NCI-H526 treated with DMSO at 0.1 percent for 48 hours (cell line): ENCODE measurements at regions not wholly inside any gene's neighbourhood (a gene's known extent, or its start where the extent isn't known, plus 50 kb on each side); places are given as distances from the start of the nearest gene placed in this dataset.
"Not testable (repeated sequence)": the region's sequence is repeated elsewhere in the genome, so short reads cannot be mapped to it uniquely, and the experiment has no call there.

Experiments used
- DNase-seq: peaks from one replicate; lab custom pipeline; 2025; lab: John Stamatoyannopoulos, UW

DNA sequence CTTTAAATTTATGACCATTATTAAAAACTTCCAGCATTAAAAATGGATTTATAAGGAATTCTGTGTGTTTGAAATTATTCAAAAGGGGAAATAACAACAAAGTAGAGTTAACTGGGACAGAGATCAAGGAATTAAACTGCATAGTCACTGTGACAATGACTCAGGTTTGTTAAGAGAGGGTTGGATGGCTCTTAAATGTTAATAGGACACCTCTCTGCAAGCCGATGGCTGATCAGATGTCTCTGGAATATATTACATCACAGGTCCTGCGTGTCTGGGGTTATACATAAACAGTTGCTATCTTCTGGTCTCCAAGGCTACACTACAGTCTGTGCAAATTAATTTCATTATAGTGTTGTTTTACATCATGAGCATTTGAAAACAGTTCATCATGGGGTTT is 574.3 kb downstream of the COL12A1 start:
- no peak for DNase-seq

DNA sequence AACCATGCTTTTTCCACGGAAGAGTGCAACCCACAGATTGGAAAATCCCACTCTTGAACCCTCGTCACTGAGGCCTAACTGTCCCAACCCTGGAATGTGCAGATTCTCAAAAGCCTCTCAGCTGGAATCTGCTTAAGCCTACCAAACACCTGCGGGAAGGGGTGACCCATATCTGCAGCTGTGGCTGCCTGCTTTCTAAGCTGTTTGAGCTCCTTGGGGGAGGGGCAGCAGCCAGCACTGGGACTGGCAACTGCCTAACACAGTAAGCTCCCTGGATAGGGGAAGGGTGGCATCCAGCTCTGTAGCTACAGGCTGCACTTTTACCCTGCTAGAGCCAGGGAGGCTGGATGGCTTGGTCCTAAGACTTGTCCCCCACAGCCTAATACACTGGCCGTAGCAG is 579.6 kb downstream of the COL12A1 start:
- no peak for DNase-seq

DNA sequence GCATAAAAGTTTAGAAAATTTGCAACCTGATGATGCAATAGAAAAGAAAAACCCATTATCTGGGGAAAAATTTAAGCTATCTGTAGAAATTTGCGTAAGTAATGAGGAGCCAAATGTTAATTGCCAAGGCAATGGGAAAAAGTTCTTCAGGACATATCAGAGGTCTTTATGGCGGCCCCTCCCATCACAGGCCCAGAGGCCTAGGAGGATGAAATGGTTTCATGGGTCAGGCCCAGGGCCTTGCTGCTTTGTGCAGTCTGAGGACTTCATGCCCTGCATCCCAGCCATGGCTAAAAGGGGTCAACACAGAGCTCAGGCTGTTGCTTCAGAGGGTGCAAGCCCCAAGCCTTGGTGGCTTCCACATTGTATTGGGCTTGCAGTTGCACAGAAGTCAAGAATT is 582.8 kb downstream of the COL12A1 start:
- DNase-seq: no peak

DNA sequence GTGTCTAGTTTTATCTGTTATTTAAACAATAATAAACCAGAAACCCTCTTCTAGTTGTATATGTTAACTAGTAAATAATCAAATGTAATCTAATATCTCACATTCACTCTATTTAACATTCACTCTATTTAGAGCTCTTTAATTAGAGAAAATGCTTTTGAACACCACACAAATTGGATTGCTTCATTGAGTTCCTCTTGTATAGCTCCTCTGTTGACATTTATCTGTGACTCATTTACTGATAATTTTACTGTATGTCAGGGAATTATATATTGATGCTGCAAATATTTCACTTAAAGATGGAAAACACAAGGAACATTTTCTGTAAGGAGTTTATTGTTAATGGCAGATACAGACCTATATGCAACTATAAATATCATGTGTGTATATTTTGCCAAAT is 594.6 kb downstream of the COL12A1 start:
- DNase-seq: no peak

DNA sequence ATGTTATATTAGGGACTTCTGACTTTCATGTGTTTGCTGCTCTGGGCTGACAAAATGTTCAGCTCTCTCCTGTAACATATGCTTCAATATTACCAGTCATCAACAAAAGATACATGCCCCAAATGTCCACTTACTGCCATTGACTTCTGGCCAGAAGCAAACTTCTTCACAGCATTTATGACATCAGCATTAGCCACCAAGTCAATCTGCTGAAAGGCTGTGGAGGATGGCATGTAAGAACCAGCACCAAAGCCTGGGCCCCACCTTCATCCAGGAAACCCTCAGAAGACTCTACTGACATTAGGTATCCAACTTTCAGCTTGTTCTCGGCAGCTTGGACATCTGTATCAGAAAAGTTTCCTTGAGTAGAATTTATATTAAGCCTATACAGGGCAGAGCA is 595.5 kb downstream of the COL12A1 start:
- DNase-seq: no peak

DNA sequence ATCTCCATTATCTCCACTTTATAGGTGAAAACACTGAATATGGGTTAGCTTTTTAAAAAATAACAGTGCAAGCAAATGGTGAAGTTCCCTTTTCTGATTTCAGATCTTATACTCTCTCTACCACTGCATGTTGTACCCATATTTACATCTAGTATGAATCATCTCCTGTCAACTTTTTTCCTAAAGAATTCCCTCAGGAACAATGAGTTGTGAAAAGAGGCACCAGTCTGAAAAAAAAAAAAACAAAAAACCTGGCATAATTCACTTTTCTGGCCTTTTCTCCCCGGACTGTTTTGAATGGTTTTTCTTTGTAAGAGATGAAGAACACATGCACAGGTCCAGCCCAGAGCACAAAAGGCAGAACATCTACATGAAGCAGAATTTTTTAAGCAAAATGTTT is 596.0 kb downstream of the COL12A1 start:
- no peak for DNase-seq

DNA sequence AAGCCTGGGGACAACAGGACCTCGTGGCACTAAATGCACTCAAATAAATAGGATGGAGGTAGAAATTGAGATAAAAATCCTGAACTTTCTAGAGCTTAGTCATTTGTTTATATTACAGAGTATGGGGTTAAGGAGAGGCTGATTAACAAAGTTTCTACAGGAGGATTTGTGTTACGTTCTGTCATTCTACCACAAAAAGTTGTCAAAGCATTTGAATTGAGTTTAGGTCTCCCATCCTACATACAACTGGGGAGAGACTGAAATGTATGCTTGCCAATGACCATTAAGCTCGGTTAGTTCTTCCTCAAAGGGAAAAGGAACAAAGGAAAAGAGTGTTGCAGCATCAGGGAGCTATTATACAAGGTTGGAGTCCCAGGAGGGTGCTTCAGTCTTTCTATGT is 597.9 kb downstream of the COL12A1 start:
- no peak for DNase-seq

DNA sequence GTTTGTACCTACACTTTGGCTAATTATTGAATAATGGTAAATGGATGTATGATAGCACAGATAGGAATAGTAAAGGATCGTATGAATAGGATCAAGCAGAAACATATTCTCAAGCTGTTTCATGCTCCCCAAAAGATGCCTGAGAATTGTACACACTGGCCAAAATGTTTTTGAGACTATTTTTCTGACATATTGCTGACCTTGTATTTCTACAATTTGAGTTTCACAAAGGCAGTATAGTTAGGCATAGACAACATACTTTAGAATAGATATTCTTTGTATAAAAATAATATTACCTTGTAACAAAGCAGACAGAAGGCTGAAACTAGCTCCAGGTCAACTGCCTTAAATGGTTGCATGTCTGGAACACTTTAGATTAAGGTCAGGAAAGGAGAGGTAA is 598.4 kb downstream of the COL12A1 start:
- DNase-seq: no peak

DNA sequence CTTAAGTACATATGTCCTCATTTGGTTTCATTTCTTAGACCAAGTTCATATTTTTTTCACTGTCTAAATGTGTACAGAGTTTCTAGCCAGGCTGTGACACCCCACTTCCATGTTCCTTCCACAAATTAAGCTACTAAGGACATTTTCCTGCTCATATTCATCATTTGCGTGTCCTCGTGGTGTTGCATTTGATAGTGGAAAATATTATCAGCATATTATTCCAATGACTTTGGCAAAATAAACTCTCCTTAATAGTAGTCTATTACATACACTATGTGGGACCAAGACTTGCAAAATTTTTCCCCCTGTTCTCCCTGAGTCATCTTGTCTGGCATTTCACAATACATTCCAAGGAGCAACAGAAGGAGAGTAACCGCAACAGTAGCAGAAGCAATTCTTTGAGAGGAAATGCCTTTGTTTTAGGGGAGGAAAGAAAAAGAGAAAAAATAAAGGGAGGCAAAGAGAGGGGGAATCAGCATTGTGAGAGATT is 599.2 kb downstream of the COL12A1 start:
- DNase-seq: no peak

DNA sequence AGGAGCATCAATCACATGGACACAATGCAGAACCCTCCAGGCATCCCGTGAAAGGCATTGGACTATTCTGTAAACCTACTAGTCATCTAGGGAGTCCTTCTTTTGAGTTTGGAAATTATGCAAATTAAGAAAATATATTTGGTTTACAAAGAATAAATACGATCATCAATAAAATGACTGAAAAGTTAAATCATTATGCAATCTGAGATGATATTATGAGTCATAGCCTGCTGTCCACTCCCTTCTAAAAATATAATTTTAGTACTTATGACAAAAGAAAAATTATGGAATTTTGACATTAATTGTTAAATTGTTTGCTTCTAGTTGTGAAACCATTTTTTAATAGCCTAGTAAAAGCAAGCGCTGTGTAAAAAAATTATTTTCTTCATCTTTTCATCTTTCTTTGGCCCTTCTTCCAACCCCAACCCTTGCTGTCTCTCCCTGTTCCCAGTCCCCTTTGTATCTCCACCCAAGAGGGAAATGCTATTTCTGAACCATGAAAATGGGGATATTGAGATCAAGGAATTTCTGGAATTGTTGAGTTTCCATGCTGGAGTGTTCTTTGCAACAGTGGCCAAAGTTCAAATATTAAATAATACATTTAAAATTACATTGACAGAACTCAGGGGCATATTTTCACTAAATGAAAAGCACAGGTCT is 599.8 kb downstream of the COL12A1 start:
- DNase-seq: no peak

DNA sequence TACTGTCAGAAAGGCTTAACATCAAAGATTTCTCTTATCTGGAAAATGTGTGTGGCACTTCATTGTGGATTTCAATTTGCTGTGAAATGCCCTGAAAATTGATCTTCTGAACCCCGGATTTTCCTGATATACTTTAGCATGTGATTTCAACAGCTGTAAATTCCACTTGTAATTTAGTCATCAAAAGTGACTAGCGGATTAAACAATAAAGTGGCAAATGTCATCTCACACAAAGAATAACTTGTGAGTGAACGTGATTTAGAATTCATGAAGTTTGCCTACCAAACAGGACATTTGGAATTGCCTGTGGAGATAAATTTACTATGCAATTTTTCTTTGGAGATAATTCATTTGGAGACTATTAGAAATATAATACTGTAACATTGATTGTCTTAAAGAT is 601.6 kb downstream of the COL12A1 start:
- no peak for DNase-seq

DNA sequence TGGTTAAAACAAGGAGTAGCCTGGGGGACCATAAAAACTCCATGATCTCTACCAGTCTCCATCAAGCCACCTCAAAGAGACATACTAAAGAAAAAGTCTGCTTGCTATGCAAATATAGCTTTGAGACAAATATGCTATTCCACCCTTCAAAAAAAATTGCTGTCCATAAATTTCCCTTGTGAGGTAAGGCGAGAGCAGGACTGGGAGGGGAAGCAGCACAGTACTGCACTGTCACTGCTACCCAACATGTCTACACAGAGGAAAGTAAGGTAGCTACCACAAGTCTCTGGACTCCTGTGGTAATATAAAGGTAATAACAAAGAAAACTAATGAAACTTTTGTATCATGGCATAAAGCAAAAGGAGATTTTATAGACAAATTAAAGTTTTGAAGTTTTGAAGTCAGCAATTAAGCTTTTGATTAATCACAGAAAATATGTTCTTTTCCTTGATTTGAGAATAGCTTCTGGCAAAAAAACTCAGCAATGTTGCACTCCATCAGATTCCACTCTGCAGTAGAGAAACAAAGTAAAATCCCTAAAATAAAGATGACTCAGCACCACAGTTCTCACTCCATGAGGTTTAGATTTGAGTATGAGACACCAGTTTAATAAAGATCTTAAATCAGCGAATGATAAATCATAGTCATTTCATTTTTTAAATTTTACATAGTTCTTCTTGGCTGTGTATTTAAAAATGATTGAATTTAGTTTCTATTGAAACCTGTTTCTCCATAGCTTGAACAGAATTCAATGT is 602.4 kb downstream of the COL12A1 start:
- peak; percentile 42 for DNase-seq

DNA sequence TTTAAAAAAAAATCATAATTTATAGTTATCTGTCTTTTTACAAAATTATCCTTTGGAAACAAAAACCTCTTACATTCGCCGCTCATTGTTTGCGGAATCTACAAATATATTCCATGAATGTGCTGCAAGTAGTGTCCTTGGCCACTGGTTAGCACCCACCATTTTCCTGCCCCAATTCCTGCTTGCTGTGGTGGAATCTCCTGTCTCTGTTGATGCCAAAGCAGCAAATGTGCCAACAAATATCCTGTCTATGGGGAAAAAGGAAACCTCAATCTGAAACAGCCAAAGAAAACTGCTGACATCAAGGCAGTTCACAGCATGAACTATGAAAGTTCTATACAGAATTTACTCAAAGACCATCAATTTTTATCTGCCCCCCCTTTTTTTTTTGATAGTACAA is 603.6 kb downstream of the COL12A1 start:
- no peak for DNase-seq

DNA sequence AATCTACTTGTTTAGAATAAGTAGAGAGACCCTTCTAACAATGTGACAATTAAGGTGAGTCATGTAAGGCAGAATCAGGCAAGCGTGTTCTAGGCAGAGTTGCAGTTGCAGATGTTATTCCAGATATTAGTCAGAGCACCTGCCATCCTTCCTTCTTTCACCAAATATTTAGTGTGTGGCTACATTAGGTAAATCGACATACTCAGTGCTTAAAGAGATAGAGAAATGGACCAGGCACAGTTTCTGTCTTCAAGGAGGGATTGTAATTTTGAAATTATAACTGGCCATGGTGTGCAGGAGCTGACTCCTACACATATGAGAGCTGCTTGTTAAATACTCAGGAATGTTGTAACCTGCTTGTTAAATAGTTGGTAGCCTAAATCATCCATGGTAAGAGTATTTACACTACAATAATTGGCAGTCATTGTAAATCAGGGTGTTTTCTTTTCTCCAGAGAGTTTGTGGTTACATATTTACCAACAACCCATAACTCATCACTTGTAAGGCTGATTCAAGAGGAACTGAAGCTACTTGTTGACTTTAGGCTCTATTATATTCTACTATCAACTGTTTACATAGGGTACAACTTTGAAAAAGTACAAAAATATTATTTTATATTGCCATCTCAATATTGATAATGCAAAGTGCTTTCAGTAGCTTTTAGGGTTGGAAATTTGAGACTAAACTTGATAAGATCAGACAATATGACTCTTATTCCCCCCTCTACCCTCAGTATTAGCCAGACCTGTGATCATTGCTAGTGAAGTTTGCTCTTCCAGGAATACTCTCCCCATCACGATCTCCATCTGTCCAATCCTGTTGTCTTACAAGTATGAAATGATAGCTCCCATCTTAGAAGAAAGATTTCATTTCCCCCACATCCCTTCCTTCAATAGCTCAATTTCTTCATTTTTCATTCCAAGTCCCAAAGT is 607.1 kb downstream of the COL12A1 start:
- no peak for DNase-seq

DNA sequence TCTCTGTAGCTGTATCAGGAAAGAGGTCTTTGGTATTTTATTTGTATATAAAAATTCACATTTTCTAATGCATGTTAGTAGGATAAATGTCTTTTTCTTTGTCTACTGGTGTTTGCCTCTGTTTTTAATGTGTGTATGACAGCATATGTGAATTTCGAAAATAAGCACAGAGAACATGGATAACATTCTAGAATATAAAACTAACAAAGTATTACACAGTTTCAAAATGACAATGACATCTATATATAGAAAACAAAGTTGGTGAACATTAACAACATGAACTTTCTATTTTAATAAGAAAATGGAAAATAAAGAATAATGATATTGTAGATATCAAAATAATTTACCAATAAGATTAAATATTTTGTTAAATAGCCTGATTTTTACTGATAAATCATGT is 608.0 kb downstream of the COL12A1 start:
- no peak for DNase-seq

DNA sequence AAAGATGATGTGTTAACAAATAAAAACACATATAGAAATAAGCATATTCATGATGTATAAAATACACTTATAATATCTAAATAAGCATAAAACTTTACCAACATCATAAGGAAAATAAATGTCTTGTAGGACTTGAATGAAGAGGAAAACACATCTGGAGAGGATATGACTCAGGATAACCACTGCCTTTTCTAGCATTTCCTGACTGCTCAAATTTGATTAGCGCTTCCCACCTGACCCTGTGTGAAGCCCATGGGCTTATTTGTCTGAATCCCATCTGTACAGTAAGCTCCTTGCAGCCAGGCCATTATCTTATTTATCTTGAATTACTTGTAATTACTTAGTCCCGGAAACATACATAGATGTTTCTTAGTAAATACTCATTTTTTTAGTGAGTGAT is 608.6 kb downstream of the COL12A1 start:
- DNase-seq: no peak

DNA sequence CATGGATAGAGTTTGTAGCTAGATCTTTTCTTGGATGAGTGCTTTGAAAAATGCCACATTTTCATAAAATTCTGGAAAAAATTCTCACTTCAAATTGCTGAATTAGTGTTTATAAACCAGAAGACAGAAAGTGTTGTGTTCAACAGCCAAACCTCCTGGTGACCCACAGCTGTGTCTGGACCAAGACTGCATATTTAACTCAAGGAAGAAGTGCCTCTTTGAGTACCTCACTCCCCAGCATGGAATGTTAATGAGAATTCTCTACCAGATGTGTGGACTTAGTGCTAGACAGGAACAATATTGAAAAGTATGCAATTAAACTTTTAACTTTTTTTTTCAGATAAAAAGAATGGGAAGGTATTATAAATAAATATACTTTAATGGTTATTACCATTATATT is 609.3 kb downstream of the COL12A1 start:
- no peak for DNase-seq

DNA sequence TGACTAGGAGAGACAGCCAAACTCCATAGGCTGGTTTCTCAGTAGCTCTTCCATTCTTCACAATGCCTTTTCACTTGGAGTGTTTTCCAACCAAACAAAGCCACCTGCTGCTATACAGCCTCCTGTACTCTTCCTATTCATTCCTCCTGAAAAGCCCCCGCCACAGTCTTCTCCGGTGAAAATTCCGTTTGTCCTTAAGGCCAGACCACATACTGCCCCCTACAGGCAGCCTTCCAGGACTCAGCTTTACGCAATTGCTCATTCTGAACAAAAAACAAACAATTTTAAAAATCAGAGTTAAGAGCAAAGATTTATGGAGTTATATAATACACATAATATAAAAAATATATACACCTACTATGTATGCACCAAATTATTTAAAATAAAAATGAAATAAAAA is 611.5 kb downstream of the COL12A1 start:
- DNase-seq: not testable (repeated sequence)

DNA sequence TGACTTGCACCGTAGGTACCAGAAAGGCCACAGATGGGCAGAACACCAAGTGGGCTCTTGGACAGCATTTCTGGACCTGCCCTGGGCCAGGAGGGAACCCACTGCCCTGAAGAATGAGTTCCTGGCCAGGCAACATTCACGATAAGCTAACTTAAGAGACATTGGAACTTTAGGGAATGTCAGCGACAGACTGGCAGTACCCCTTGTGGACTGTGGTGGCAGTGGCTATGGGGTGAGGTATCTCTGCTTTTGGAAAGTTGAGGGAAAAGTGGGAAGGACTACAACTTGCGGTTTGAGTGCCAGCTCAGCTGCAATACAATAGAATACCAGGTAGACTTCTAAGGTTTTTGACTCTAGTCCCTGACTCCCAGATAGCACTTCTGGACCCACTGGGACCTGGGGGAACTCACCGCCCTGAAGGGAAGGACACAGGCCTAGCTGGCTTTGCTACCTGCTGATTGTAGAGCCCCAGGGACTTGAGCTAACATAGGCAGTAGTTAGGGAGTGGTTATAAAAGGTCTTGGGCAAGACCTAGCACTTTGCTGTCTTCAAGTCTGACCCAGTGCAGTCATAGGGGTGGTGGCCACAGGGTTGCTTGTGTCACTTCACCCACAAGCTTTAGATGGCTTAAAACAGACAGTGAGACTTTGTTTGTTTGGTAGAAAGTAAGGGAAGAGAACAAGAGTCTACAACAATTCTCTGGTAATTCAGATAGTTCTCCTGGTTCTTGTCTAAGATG is 617.6 kb downstream of the COL12A1 start:
- no peak for DNase-seq

DNA sequence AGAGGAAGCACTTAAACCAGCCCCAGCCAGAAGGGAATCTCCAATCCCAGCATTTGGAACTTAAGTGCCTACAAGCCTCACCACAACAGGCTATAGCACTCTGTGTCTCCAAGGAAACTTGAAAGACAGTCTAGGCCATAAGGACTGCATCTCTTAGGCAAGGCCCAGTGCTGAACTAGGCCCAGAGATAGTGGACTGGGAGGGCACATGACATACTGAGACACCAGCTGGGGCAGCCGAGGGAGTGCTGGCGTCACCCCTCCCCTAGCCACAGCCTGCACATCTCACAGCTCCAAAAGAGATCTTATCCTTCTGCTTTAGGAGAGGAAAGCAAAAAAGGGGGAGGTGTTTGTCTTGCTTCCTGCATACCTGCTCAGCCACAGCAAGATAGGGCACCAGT is 618.5 kb downstream of the COL12A1 start:
- DNase-seq: no peak

DNA sequence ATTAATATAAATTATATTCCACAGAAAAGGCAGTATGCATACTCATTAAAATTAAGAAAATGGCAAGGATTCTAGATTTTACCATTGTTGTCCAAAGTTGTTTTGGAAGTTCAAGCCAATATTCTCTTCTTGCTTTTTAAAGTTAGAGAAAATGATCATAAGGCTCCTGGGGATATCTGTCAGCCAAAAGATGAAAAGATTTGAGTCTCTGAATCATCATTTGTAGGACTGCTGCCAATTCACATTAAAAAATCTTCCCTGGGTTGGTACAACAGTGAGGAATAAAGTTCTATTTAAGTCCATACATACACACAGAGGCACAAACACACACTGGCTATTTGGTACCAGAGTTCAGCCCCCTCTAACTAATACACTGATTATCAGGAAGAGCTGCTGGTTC is 620.1 kb downstream of the COL12A1 start:
- no peak for DNase-seq

DNA sequence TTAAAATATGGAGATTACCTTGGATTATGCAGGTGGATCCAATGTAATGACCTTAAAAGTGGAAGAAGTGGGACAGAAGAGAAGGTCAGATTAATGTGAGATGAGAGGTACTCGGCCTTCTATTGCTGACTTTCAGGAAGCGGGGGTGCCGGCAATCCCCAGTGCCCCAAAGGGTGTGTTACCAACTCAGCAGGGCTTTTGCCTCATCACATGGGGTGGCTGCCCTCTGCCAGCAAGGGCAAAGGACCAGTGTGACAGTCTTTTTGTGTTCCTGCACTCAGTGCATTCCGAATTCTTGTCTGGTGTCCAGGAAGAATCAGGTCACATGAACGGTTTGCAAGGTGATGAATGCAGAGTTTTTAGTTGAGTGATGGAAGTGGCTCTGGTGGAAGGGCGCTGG is 624.2 kb downstream of the COL12A1 start:
- no peak for DNase-seq
